ENCODE measurements at regions not wholly inside any gene's neighbourhood (a gene's known extent, or its start where the extent isn't known, plus 50 kb on each side); places are given as distances from the start of the nearest gene placed in this dataset.

DNA sequence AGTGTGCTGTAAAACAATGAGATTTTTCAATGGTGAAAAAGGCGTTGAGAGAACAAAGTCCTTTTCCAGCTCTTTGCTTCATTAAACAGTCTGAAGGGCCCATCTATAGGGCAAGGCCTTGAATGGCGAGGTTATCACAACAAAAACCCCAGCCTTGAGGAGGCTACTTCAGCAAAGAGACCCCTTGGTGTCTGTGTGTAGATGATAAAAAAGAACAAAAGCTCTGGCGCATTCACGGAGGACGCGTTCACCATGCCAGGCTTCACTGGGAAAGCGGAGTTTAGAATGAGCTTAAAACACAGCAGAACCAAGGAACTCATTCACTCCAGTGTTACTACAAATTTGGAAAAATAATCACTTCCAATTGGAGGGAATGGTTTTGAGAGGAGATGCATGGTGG, 530.0 kb upstream of the ARGLU1 start:
- Histone ChIP-seq H3K27me3 (ENCODE audit: control insufficient read depth, insufficient read depth, low read length, poor library complexity, severe bottlenecking) (no peaks in the 10 kb centered on the region), H3K4me1 (ENCODE audit: control insufficient read depth, insufficient read depth, low read length) (no peaks in the 10 kb centered on the region), H3K9ac (ENCODE audit: extremely low read depth, low read length, poor library complexity, severe bottlenecking) (no peak overlapping the region), H3K9me3 (ENCODE audit: control insufficient read depth, low read length) (no peaks in the 10 kb centered on the region), H3K27ac (ENCODE audit: low read depth, low read length) (no peak overlapping the region), H3K4me3 (ENCODE audit: low read length) (no peak overlapping the region), H3K36me3 (ENCODE audit: control insufficient read depth, insufficient read depth, low read length) (no peaks in the 10 kb centered on the region)
- H3K9me3 Mint-ChIP-seq: no peaks in the 10 kb centered on the region
- H3K36me3 Mint-ChIP-seq (ENCODE audit: low read depth): no peaks in the 10 kb centered on the region
- 79 to 89% methylated on average over 4 to 7 of the region's 7 CpGs for WGBS, 2 experiments (ENCODE audit: insufficient coverage in 1 of 2, insufficient read length in 1 of 2)
- no peak overlapping the region for H3K27ac Mint-ChIP-seq
- H3K27me3 Mint-ChIP-seq (ENCODE audit: insufficient read depth): no peaks in the 10 kb centered on the region
- TF ChIP-seq, protein P1, sequence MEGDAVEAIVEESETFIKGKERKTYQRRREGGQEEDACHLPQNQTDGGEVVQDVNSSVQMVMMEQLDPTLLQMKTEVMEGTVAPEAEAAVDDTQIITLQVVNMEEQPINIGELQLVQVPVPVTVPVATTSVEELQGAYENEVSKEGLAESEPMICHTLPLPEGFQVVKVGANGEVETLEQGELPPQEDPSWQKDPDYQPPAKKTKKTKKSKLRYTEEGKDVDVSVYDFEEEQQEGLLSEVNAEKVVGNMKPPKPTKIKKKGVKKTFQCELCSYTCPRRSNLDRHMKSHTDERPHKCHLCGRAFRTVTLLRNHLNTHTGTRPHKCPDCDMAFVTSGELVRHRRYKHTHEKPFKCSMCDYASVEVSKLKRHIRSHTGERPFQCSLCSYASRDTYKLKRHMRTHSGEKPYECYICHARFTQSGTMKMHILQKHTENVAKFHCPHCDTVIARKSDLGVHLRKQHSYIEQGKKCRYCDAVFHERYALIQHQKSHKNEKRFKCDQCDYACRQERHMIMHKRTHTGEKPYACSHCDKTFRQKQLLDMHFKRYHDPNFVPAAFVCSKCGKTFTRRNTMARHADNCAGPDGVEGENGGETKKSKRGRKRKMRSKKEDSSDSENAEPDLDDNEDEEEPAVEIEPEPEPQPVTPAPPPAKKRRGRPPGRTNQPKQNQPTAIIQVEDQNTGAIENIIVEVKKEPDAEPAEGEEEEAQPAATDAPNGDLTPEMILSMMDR (conservative IDR thresholded peaks at IDR 0.05): no peak
- H3K4me1 Mint-ChIP-seq: no peaks in the 10 kb centered on the region
- DNase-seq: no peak
- no peak overlapping the region for H3K4me3 Mint-ChIP-seq

DNA sequence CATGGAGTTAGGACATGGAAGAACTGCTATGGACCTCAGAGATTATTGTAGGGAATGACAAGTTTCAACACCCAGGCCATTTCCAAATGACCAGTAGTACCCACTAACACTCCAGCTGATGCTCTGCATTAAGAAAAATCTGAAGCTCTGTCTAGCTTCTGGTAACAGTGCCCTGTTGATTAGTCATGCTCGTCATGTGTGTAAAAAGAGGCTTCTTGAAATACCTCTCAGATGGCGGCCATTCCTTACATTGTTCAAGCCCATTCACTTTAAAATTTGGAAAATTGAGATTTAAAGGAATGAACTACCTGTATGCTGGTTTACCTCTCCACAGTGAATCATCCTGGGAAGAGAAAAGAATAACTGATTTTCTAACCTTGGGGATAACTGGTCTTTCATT, 527.9 kb upstream of the ARGLU1 start:
- Mint-ChIP-seq H3K9me3 (no peaks in the 10 kb centered on the region), H3K4me3 (no peak overlapping the region), H3K27ac (no peak overlapping the region), H3K36me3 (ENCODE audit: low read depth) (no peaks in the 10 kb centered on the region), H3K4me1 (no peaks in the 10 kb centered on the region), H3K27me3 (ENCODE audit: insufficient read depth) (no peaks in the 10 kb centered on the region)
- 89 to 95% methylated on average over 2 of the region's 2 CpGs for WGBS, 2 experiments (ENCODE audit: insufficient coverage in 1 of 2, insufficient read length in 1 of 2)
- Histone ChIP-seq H3K9me3 (ENCODE audit: control insufficient read depth, low read length) (no peaks in the 10 kb centered on the region), H3K9ac (ENCODE audit: extremely low read depth, low read length, poor library complexity, severe bottlenecking) (no peak overlapping the region), H3K27me3 (ENCODE audit: control insufficient read depth, insufficient read depth, low read length, poor library complexity, severe bottlenecking) (no peaks in the 10 kb centered on the region), H3K4me1 (ENCODE audit: control insufficient read depth, insufficient read depth, low read length) (no peaks in the 10 kb centered on the region), H3K4me3 (ENCODE audit: low read length) (no peak overlapping the region), H3K27ac (ENCODE audit: low read depth, low read length) (no peak overlapping the region), H3K36me3 (ENCODE audit: control insufficient read depth, insufficient read depth, low read length) (no peaks in the 10 kb centered on the region)
- TF ChIP-seq, protein P1 (conservative IDR thresholded peaks at IDR 0.05): no peak
- DNase-seq: no peak

DNA sequence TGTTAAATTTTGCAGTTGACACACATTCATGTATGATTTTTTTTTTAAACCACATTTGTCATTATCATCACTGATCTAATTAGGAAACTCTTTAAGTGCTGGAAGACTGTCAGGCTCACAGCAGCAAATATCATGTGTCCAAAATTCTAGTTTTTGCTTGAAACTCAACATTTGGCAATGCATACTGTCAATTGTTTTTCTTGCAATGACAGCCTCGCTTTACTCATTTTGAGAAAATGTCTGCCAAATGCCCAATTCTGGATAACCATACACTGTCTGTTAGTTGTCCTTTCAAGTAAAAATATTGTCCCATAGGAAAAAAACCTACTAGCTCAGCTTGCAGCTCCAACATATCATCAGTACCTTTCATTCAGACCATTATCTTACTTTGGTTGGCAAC, 523.9 kb upstream of the ARGLU1 start:
- Histone ChIP-seq H3K36me3 (ENCODE audit: control insufficient read depth, insufficient read depth, low read length) (no peaks in the 10 kb centered on the region), H3K9me3 (ENCODE audit: control insufficient read depth, low read length) (no peaks in the 10 kb centered on the region), H3K4me3 (ENCODE audit: low read length) (no peak overlapping the region), H3K27ac (ENCODE audit: low read depth, low read length) (no peak overlapping the region), H3K9ac (ENCODE audit: extremely low read depth, low read length, poor library complexity, severe bottlenecking) (no peak overlapping the region), H3K4me1 (ENCODE audit: control insufficient read depth, insufficient read depth, low read length) (no peaks in the 10 kb centered on the region), H3K27me3 (ENCODE audit: control insufficient read depth, insufficient read depth, low read length, poor library complexity, severe bottlenecking) (no peaks in the 10 kb centered on the region)
- Mint-ChIP-seq H3K9me3 (no peaks in the 10 kb centered on the region), H3K36me3 (ENCODE audit: low read depth) (no peaks in the 10 kb centered on the region), H3K27me3 (ENCODE audit: insufficient read depth) (no peaks in the 10 kb centered on the region), H3K27ac (no peak overlapping the region), H3K4me1 (no peaks in the 10 kb centered on the region), H3K4me3 (no peak overlapping the region)
- DNase-seq: no peak
- TF ChIP-seq, protein P1 (conservative IDR thresholded peaks at IDR 0.05): no peak
- 89 to 93% methylated on average over 1 of the region's 1 CpG for WGBS, 2 experiments (ENCODE audit: insufficient coverage in 1 of 2, insufficient read length in 1 of 2)
